HS-5 (cell line): ENCODE measurements at regions not wholly inside any gene's neighbourhood (a gene's known extent, or its start where the extent isn't known, plus 50 kb on each side); places are given as distances from the start of the nearest gene placed in this dataset.

Experiments used
- DNase-seq: peaks from one replicate; pipeline ENCODE4 v3.0.0-alpha.2; 2012; ENCODE audit warnings: low read depth

- DNase-seq = no peak
Observed at GRCh38 chr13:44243198-44243857, 130.3 kb upstream of the SERP2 start.

- no peak for DNase-seq
Observed at GRCh38 chr13:44244288-44244687, 129.3 kb upstream of the SERP2 start.

- DNase-seq = no peak
Observed at GRCh38 chr13:44249431-44249836, 124.2 kb upstream of the SERP2 start.

DNA sequence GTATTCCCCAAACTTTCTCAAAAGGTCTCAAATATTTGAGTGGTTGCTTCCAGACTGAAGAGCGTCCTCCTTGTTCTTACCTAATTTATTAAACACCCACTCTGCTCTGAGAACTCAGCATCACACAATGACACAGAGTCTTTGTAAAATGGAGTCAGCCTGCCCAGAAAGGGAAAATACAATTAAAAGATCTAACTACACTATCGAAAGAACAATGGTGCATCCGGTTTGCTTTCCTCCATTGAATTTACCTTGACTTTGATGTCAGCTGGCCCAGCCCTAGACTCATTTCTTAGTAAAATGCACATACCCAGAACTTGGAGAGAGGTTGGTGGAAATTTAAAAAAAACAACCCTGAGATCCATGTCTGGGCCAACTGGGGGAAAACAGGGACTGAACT is 120.7 kb upstream of the SERP2 start:
- no peak for DNase-seq

- no peak for DNase-seq
Observed at GRCh38 chr13:44255771-44256364, 117.8 kb upstream of the SERP2 start.

- no peak for DNase-seq
Observed at GRCh38 chr13:44257796-44258195, 115.8 kb upstream of the SERP2 start.

DNA sequence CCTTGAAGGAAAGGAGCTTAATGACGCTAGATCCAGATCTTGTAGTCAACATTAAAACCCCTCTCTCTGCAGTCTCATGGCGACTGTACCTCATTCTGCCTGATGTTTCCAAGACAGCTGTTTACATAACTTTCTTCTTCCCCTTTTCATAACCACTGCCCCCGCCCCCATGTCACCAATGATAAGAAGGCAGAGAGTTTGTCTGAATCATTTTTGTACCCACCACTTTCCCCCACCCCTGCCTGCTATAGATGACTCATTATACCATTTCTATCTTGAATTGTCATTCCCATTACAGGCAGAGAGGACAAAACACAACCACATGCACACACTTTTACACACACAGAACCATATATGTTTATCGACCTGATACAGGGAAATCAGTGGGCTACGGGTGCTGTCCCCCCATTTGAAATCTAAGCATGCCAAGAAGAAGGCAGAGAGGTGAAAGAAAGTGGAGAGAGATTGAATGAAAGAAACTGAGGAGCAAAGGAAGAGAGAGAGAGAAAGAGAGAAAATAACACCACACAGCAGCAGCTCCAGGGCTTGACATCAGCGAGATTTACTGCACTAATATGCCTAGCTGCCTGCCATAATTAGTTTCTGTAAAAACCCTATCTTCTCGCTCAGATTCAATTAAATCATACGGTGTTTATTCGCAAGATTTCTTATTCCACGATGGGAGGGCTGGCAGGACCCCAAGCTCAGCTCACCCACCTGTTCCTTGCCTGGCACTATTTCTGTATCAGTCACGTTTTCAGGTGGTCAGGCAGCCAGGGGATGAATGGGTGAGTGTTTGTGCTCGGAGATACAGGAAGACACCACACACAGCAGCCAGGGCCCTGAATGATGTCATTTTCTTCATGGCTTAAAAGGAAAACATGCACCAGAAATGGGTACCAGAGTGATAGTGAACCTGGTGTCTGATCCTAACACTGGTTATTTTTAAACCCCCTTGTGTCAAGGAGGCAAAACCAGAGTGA is 114.3 kb upstream of the SERP2 start:
- no peak for DNase-seq

- DNase-seq = no peak
Observed at GRCh38 chr13:44260336-44260735, 113.3 kb upstream of the SERP2 start.

DNA sequence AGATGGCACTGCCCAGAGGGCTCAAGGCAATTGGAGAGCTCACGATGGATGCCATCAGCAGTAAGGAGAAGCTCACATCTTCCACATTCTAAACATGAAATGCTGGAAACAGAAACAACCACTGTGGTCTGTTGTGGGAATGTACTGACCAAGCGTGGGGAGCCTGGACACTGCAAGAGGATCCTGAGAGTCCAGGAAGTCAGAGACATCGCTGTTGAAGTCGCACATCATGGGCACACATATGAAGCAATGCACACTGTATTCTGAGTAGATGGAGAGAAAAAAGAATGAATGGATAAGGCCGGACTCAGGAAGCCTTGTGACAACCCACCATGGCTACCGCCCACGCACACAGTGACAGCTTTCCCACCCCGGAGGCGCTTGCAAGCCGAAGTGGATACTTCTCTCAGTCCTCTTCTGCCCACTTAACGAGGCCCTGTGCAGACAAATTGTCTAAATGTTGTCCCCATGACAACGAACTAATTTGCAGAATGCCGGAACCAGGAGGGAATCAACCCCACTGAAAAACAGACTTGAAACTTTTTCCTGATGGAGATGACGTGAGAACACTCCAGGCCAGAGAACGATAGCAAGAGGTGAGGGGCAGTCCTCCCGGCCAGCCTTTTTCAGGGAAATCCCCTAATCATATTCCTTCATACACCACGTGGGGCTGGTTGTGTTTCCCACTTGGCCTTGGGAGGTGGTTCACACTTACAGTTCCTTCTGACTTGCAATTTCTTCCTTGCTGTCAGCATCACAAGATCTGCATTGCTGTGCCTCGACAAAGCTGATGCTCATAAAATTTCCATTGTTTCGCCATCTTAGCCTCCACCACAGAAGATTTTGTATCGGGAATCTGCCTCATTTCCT is 109.6 kb upstream of the SERP2 start:
- DNase-seq = no peak

DNA sequence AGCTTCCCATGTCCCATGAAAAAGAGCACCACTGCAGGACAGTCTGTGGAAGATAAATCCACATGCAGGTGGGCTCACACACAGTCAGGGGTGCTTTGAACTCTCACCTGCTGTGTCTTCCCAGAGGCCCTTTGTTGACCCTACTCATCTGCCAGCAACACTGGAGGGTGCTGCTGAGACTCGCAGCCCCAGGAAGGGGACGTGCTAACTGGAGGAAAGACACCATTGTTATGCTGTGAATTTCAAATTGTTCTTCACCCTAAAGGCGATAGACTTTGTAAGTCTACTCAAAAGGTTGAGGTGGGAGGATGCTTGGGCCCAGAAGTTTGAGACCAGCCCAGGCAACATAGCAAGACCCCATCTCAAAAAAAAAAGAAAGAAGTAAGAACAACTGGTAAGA is 107.3 kb upstream of the SERP2 start:
- no peak for DNase-seq

DNA sequence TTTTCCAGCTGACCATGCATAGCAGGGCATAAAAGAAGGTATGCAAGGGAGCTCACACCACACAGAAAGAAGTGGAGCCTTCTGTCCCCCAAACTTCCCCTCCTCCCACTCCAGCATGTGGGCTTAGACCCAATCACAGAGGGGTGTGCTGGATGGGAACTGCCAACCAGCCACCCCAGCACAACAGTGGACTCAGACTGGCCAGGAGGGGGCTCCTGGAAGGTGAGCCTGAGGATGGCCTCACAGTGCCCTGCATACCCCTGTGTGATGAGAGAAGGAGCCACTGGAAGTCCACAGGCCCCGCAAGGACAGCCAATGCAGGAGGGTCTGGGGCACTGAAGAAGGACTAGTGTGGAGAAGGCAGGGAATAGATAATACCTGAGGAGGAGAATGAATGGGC is 106.9 kb upstream of the SERP2 start:
- DNase-seq = no peak

GRCh38 chr13:44267203-44267602 is 106.4 kb upstream of the SERP2 start:
- DNase-seq = no peak

DNA sequence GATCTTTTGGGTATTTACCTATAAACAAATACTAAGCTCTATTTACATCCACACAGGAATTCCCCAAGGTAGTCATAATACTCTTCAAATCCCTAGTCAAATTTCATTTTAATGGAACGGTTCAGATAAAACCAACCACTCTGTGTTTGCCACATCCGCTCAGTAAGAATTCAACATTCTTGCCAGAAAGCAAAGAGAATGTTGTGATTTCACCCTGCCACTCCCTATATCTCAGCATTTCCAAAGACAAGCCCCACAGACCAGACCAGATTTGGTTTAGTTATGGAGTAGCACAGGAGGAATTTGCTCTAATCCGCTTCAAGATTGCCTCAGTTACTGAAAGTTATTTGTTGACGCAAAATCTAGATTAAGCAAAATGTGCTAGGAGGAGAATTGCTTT is 105.6 kb upstream of the SERP2 start:
- DNase-seq = no peak

- DNase-seq = no peak
Observed at GRCh38 chr13:44268980-44269379, 104.6 kb upstream of the SERP2 start.

DNA sequence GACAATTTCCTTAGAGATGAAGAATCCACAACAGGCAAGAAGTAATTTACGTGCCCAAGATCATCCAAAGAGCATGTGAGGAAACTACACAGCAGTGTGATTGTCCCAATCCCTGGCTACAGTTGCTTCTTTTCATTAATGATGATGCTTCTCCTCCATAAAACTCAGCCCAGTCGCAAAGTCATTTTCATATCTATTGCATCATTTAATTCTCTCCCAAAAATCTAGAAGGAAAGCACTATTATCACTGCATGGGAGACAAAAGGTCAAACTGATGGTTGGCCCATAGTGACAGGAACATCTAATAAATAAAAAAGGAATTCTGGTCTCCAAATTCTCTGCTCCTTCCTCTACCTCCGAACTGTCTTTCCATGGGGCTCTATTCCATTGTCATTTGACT is 103.5 kb upstream of the SERP2 start:
- DNase-seq = no peak

GRCh38 chr13:44271031-44271455 is 102.6 kb upstream of the SERP2 start:
- no peak for DNase-seq

- no peak for DNase-seq
Observed at GRCh38 chr13:44271473-44271872, 102.2 kb upstream of the SERP2 start.

DNA sequence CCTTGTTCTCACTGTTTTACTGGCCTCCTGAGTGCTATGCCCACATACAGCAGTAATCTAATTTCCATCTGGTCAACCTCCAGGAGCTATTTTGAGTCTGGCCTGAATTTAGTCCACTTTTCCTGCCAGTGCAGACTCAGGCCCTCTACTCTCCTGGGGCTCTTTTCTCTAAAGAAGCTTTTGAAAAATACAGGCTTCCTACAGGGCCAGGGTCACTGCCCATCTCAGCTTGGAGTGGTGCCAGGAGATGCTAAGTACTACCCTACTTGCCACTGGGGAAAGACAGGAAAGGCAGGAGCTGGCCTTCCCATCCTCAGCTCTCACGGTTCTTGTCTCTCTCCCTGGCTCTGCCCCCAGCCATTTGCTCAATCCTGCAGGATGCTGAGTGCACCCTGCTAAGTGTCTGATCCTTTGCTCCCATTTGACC is 101.7 kb upstream of the SERP2 start:
- no peak for DNase-seq

- DNase-seq = no peak
Observed at GRCh38 chr13:44272692-44273091, 100.9 kb upstream of the SERP2 start.

- DNase-seq = no peak
Observed at GRCh38 chr13:44273216-44273615, 100.4 kb upstream of the SERP2 start.

DNA sequence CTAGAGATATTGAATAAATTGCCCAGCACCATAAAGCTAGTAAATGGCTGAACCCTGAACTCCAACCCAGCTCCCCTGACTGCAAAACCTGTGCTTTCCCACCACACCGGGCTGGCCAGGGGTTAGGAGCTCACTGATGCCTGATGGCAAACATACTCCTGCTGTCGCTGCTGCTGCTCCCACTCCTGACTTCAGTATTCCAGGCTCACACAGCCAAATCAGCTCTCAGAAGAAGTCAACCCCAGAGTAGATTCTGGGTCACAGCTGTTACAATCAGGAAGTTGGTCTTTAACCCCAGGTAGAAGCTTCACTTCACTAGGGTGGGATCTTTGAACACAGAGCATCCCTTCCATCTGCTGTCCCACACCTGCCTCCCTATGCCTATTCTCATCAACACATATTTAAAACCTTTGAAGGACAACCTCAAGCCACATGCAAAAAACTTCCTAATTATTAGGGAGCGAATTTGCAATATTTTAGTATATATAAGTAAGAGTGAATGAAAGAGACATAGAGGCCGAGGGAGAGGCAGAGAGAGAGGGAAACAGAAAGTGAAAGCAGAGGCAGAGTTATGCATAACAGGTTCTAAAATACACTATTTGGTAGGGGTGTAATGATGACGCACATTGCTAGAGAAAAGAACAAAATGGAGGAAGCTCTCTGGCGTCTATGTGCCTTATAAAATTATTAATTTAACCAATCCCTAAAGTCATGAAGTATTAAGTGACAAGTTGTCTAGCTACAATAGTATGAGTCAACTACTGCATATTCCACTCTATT is 99.4 kb upstream of the SERP2 start:
- DNase-seq = no peak
